H1 (cell line): ENCODE measurements at regions not wholly inside any gene's neighbourhood (a gene's known extent, or its start where the extent isn't known, plus 50 kb on each side); places are given as distances from the start of the nearest gene placed in this dataset.

Source experiments
- CTCF ChIA-PET: fragments of 300-600 bp; sonication (Branson Sonifier 250); formaldehyde crosslinking; loops from one replicate; lab custom pipeline; 2021; ENCODE audit not compliant: partially characterized antibody; lab: Charles Lee
- POLR2A ChIA-PET: fragments of 300-600 bp; sonication (Branson Sonifier 250); formaldehyde crosslinking; loops from one replicate; lab custom pipeline; 2021; ENCODE audit warnings: inconsistent platforms; ENCODE audit not compliant: partially characterized antibody; lab: Charles Lee
- DNase-seq, 2 experiments: peaks; one replicate each; pipeline versions ENCODE4 v3.0.0 to v3.0.0-alpha.2; 2010 to 2022; ENCODE audit warnings: low spot score in 2 of 2, low read depth in 1 of 2, mixed read lengths in 1 of 2
- FAIRE-seq: peaks from 2 replicates; lab custom pipeline; 2011; peaks lifted over from hg19 to GRCh38; lab: Jason Lieb, UNC
- H2AFZ ChIP-seq: 2 replicates; pipeline ENCODE4 v1.8.1; 2012; ENCODE audit warnings: low read length, inconsistent platforms
- H2AK5ac ChIP-seq: 2 replicates; pipeline ENCODE4 v1.6.1; 2013; ENCODE audit warnings: low read depth, low read length
- H2BK120ac ChIP-seq: replicated peaks from 2 replicates; pipeline ENCODE3; 2013; ENCODE audit warnings: low read depth, low read length, inconsistent platforms
- H2BK12ac ChIP-seq: 2 replicates; pipeline ENCODE4 v1.6.1; 2013; ENCODE audit warnings: low read depth, low read length
- H2BK15ac ChIP-seq: 2 replicates; pipeline ENCODE4 v1.6.1; 2013; ENCODE audit warnings: low read length
- H2BK20ac ChIP-seq: 2 replicates; pipeline ENCODE4 v1.6.1; 2013; ENCODE audit warnings: low read length
- H2BK5ac ChIP-seq: 2 replicates; pipeline ENCODE4 v1.6.1; 2013; ENCODE audit warnings: low read depth, low read length
- H3K14ac ChIP-seq: 2 replicates; pipeline ENCODE4 v1.6.1; 2013; ENCODE audit warnings: inconsistent platforms; ENCODE audit not compliant: insufficient read length
- H3K18ac ChIP-seq: 2 replicates; pipeline ENCODE4 v1.6.1; 2013; ENCODE audit warnings: low read length; ENCODE audit errors: extremely low read depth
- H3K23ac ChIP-seq: 2 replicates; pipeline ENCODE4 v1.6.1; 2013; ENCODE audit warnings: inconsistent platforms; ENCODE audit not compliant: insufficient read length
- H3K23me2 ChIP-seq: 2 replicates; pipeline ENCODE4 v1.6.1; 2013; ENCODE audit warnings: low read depth, low read length
- H3K27ac ChIP-seq: 2 replicates; pipeline ENCODE4 v1.6.1; 2011; ENCODE audit warnings: low read depth, low read length, inconsistent platforms
- H3K27me3 ChIP-seq, 4 experiments: replicated peaks in 1 of 4; 1 replicate in 1 of 4; 2 replicates in 3 of 4; pipeline versions ENCODE4 v1.6.1 to v1.8.1; 2011 to 2013; ENCODE audit warnings: low read length in 3 of 4, mild to moderate bottlenecking in 3 of 4, inconsistent platforms in 2 of 4, mixed read lengths in 2 of 4, moderate library complexity in 1 of 4; ENCODE audit not compliant: control insufficient read depth in 3 of 4, insufficient read depth in 3 of 4; ENCODE audit errors: extremely low read depth in 1 of 4
- H3K36me3 ChIP-seq, 4 experiments: 2 replicates each; pipeline versions ENCODE4 v1.6.1 to v1.8.1; 2011 to 2013; ENCODE audit warnings: mild to moderate bottlenecking in 4 of 4, low read length in 3 of 4, moderate library complexity in 2 of 4, control low read depth in 1 of 4, inconsistent platforms in 1 of 4; ENCODE audit not compliant: insufficient read depth in 4 of 4, control insufficient read depth in 2 of 4
- H3K4ac ChIP-seq: replicated peaks from 2 replicates; pipeline ENCODE3; 2013; ENCODE audit warnings: low read length, low read depth, mixed read lengths, inconsistent platforms; ENCODE audit not compliant: insufficient read length
- H3K4me1 ChIP-seq, 4 experiments: replicated peaks in 1 of 4; 1 replicate in 1 of 4; 2 replicates in 3 of 4; pipeline versions ENCODE4 v1.6.1 to v1.8.1; 2011 to 2013; ENCODE audit warnings: low read length in 3 of 4, inconsistent platforms in 2 of 4, mixed read lengths in 1 of 4; ENCODE audit not compliant: insufficient read depth in 4 of 4, control insufficient read depth in 3 of 4
- H3K4me2 ChIP-seq, 2 experiments: 2 replicates each; pipeline versions ENCODE4 v1.6.1 to v1.8.1; 2011 to 2013; ENCODE audit warnings: low read depth in 2 of 2, low read length in 2 of 2, control low read depth in 1 of 2, inconsistent platforms in 1 of 2, mild to moderate bottlenecking in 1 of 2; ENCODE audit not compliant: insufficient read depth in 1 of 2
- H3K4me3 ChIP-seq, 4 experiments: fragments of 200-600, 300-600 bp in 1 of 4; sonication (generic), shearing (Covaris generic), sonication (Bioruptor Twin) in 1 of 4; 2 replicates each; pipeline versions ENCODE4 v1.5.1 to v1.8.1; 2011 to 2016; ENCODE audit warnings: low read length in 4 of 4, low read depth in 3 of 4, control low read depth in 2 of 4, inconsistent platforms in 2 of 4, mild to moderate bottlenecking in 2 of 4, mixed read lengths in 1 of 4, moderate library complexity in 1 of 4; ENCODE audit not compliant: insufficient read depth in 2 of 4; ENCODE audit errors: extremely low read depth in 1 of 4
- H3K56ac ChIP-seq: replicated peaks from 2 replicates; pipeline ENCODE3; 2013; ENCODE audit warnings: low read depth, mild to moderate bottlenecking, mixed read lengths, low read length, inconsistent platforms; ENCODE audit not compliant: insufficient read length
- H3K79me1 ChIP-seq: 2 replicates; pipeline ENCODE4 v1.6.1; 2013; ENCODE audit warnings: low read depth, low read length, control low read depth
- H3K79me2 ChIP-seq, 2 experiments: 2 replicates each; pipeline versions ENCODE4 v1.6.1 to v1.8.1; 2012 to 2013; ENCODE audit warnings: low read length in 2 of 2, mild to moderate bottlenecking in 2 of 2, inconsistent platforms in 1 of 2; ENCODE audit not compliant: insufficient read depth in 2 of 2, control insufficient read depth in 1 of 2
- H3K9ac ChIP-seq, 4 experiments: replicated peaks in 1 of 4; 1 replicate in 1 of 4; 2 replicates in 3 of 4; pipeline versions ENCODE4 v1.6.1 to v1.8.1; 2011 to 2013; ENCODE audit warnings: low read depth in 3 of 4, low read length in 3 of 4, control low read depth in 2 of 4, mild to moderate bottlenecking in 2 of 4, moderate library complexity in 2 of 4, inconsistent platforms in 1 of 4; ENCODE audit errors: extremely low read depth in 1 of 4
- H3K9me3 ChIP-seq, 2 experiments: 2 replicates each; pipeline versions ENCODE4 v1.6.1 to v1.8.1; 2012 to 2013; ENCODE audit warnings: mild to moderate bottlenecking in 2 of 2, moderate library complexity in 2 of 2, control low read depth in 1 of 2, inconsistent platforms in 1 of 2, low read depth in 1 of 2, low read length in 1 of 2, mixed read lengths in 1 of 2; ENCODE audit not compliant: insufficient read depth in 2 of 2
- H4K20me1 ChIP-seq, 2 experiments: replicated peaks in 1 of 2; 2 replicates each; pipeline versions ENCODE3 to v1.8.1; 2011 to 2013; ENCODE audit warnings: inconsistent platforms in 2 of 2, low read length in 2 of 2, mild to moderate bottlenecking in 1 of 2; ENCODE audit not compliant: insufficient read depth in 2 of 2, control insufficient read depth in 1 of 2
- H4K5ac ChIP-seq: 2 replicates; pipeline ENCODE4 v1.6.1; 2013; ENCODE audit warnings: low read length, low read depth, mixed read lengths, inconsistent platforms; ENCODE audit not compliant: insufficient read length
- H4K8ac ChIP-seq: 2 replicates; pipeline ENCODE4 v1.8.0; 2013; ENCODE audit warnings: mild to moderate bottlenecking, moderate library complexity, low read length, inconsistent platforms; ENCODE audit not compliant: insufficient read depth; ENCODE audit errors: extremely low read depth
- H4K91ac ChIP-seq: replicated peaks from 2 replicates; pipeline ENCODE3; 2013; ENCODE audit warnings: low read length, mixed read lengths, inconsistent platforms; ENCODE audit not compliant: insufficient read length
- CEBPB ChIP-seq: IDR thresholded peaks from 2 replicates; pipeline ENCODE4 v1.6.1; 2012; ENCODE audit warnings: low read depth, low read length
- EGR1 ChIP-seq: IDR thresholded peaks from 2 replicates; pipeline ENCODE4 v1.6.1; 2011; ENCODE audit warnings: low read depth, low read length, borderline replicate concordance
- EP300 ChIP-seq, 2 experiments: IDR thresholded peaks; 1 replicate in 1 of 2; 2 replicates in 1 of 2; pipeline ENCODE4 v1.6.1; 2011 to 2012; ENCODE audit warnings: low read depth in 2 of 2, low read length in 2 of 2, mild to moderate bottlenecking in 2 of 2, borderline replicate concordance in 1 of 2, inconsistent platforms in 1 of 2, moderate library complexity in 1 of 2
- HDAC2 ChIP-seq, 2 experiments: fragments of 300-600 bp in 1 of 2; sonication (generic) in 1 of 2; IDR thresholded peaks; 2 replicates each; pipeline ENCODE4 v1.6.1; 2011 to 2012; ENCODE audit warnings: low read depth in 2 of 2, low read length in 2 of 2, mild to moderate bottlenecking in 2 of 2, moderate library complexity in 2 of 2, borderline replicate concordance in 1 of 2, inconsistent platforms in 1 of 2
- JUN ChIP-seq: IDR thresholded peaks from 2 replicates; pipeline ENCODE4 v1.6.1; 2011; ENCODE audit warnings: low read depth, mild to moderate bottlenecking, improper control_type of control experiment, low read length
- KDM1A ChIP-seq: fragments of 200-600, 300-600 bp; sonication (generic); IDR thresholded peaks from 2 replicates; pipeline ENCODE4 v1.7.1; 2016; ENCODE audit warnings: mild to moderate bottlenecking, low read length, borderline replicate concordance
- TAF1 ChIP-seq: IDR thresholded peaks from 2 replicates; pipeline ENCODE4 v1.6.1; 2011; ENCODE audit warnings: mild to moderate bottlenecking, low read depth, low read length
- TEAD4 ChIP-seq: IDR thresholded peaks from 2 replicates; pipeline ENCODE4 v1.6.1; 2012; ENCODE audit warnings: low read depth, low read length, inconsistent platforms, mixed read lengths
- TF ChIP-seq, protein P1 (sequence below): IDR thresholded peaks from 2 replicates; pipeline ENCODE4 v1.6.1; 2012; ENCODE audit warnings: inconsistent platforms

- Histone ChIP-seq H3K27me3 (no peaks in the 10 kb centered on the region), H3K4me2 (no peak overlapping the region), H3K18ac (no peak overlapping the region), H2AFZ (no peak overlapping the region), H4K20me1 (no peaks in the 10 kb centered on the region), H2BK20ac (no peak overlapping the region), H3K79me1 (no peaks in the 10 kb centered on the region), H3K79me2 (no peaks in the 10 kb centered on the region), H3K9ac (no peak overlapping the region), H2BK12ac (no peak overlapping the region), H3K36me3 (no peaks in the 10 kb centered on the region), H4K8ac (no peak overlapping the region), H4K5ac (no peak overlapping the region), H3K23ac (no peak overlapping the region), H3K23me2 (no peaks in the 10 kb centered on the region), H3K27ac (no peak overlapping the region), H3K4me1 (no peaks in the 10 kb centered on the region), H4K91ac (no peak overlapping the region), H3K14ac (no peak overlapping the region), H3K4ac (no peak overlapping the region), H2BK120ac (no peak overlapping the region), H3K4me3 (no peak overlapping the region), H3K56ac (no peak overlapping the region), H3K9me3 (no peaks in the 10 kb centered on the region), H2AK5ac (no peak overlapping the region), H2BK5ac (no peak overlapping the region), H2BK15ac (no peak overlapping the region)
- DNase-seq (no peak), FAIRE-seq (no peak)
- TF ChIP-seq JUN (no peak), EGR1 (no peak), CEBPB (no peak), EP300 (IDR thresholded peaks at IDR 0.05; ENCODE audit: borderline replicate concordance in 1 of 2, low read depth in 2 of 2, low read length in 2 of 2) (no peak), KDM1A (no peak), TAF1 (no peak), TEAD4 (no peak), HDAC2 (IDR thresholded peaks at IDR 0.05; ENCODE audit: borderline replicate concordance in 1 of 2, low read depth in 2 of 2, low read length in 2 of 2) (no peak)
- TF ChIP-seq, protein P1, sequence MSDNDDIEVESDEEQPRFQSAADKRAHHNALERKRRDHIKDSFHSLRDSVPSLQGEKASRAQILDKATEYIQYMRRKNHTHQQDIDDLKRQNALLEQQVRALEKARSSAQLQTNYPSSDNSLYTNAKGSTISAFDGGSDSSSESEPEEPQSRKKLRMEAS, result no peak
- ChIA-PET POLR2A (no interaction called here), CTCF (no interaction called here)
Observed at GRCh38 chr13:90281709-90282108, 1065.8 kb upstream of the MIR17HG start.
